AG04449 (cell line): ENCODE measurements at regions not wholly inside any gene's neighbourhood (a gene's known extent, or its start where the extent isn't known, plus 50 kb on each side); places are given as distances from the start of the nearest gene placed in this dataset.

Experiments used
- CTCF ChIA-PET: fragments of 350-600 bp; formaldehyde crosslinking; extraction: SDS; loops from one replicate; lab custom pipeline; 2021; ENCODE audit warnings: antibody characterized with exemption; lab: Yijun Ruan, JAX
- POLR2A ChIA-PET: fragments of 400-600, 350-600 bp; formaldehyde crosslinking; extraction: SDS; loops from one replicate; lab custom pipeline; 2020; ENCODE audit warnings: antibody characterized with exemption, inconsistent platforms; lab: Yijun Ruan, JAX
- DNase-seq: peaks from one replicate; pipeline ENCODE4 v3.0.0-alpha.2; 2010; ENCODE audit warnings: low read depth, low spot score
- H3K4me3 ChIP-seq: 2 replicates; pipeline ENCODE4 v1.5.1; 2011; ENCODE audit warnings: low read depth, mild to moderate bottlenecking, control low read depth, low read length
- TF ChIP-seq, protein P1 (sequence below): IDR thresholded peaks from one replicate; pipeline ENCODE4 v1.5.1; 2011; ENCODE audit warnings: mild to moderate bottlenecking, moderate library complexity, low read length, control low read depth, inconsistent platforms; ENCODE audit not compliant: insufficient read depth; ENCODE audit errors: missing control alignments

DNA sequence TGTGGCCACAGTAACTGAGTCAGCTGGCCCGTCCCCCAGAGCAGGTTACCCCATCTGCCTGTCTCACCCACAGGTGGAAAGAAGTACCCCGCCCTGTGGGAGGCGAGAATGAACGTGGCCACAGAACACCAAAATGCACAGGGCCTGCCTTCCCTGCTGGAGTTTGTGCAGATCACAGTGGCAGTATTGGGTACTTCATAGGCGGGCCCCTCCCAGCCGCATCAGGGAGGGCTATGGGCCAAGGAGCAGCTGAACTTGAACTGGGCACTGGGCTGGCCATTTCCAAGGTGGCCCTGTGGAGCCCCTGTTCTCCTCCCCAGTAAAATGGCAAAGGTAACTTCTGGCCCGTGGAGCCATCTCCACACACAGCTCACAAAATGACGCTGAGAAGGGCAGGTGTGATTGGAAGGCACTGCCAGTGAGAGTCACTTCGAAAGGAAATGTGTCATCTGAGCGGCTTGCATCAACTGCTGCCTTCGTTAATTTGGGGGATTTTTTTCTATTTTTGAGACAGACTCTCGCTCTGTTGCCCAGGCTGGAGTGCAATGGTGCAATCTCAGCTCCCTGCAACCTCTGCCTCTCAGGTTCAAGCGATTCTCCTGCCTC is 162.9 kb downstream of the ENGASE start:
- TF ChIP-seq, protein P1, sequence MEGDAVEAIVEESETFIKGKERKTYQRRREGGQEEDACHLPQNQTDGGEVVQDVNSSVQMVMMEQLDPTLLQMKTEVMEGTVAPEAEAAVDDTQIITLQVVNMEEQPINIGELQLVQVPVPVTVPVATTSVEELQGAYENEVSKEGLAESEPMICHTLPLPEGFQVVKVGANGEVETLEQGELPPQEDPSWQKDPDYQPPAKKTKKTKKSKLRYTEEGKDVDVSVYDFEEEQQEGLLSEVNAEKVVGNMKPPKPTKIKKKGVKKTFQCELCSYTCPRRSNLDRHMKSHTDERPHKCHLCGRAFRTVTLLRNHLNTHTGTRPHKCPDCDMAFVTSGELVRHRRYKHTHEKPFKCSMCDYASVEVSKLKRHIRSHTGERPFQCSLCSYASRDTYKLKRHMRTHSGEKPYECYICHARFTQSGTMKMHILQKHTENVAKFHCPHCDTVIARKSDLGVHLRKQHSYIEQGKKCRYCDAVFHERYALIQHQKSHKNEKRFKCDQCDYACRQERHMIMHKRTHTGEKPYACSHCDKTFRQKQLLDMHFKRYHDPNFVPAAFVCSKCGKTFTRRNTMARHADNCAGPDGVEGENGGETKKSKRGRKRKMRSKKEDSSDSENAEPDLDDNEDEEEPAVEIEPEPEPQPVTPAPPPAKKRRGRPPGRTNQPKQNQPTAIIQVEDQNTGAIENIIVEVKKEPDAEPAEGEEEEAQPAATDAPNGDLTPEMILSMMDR, result no peak
- no peak for DNase-seq
- ChIA-PET POLR2A (no interaction called here), CTCF (no interaction called here)
- no peak overlapping the region for H3K4me3 ChIP-seq

DNA sequence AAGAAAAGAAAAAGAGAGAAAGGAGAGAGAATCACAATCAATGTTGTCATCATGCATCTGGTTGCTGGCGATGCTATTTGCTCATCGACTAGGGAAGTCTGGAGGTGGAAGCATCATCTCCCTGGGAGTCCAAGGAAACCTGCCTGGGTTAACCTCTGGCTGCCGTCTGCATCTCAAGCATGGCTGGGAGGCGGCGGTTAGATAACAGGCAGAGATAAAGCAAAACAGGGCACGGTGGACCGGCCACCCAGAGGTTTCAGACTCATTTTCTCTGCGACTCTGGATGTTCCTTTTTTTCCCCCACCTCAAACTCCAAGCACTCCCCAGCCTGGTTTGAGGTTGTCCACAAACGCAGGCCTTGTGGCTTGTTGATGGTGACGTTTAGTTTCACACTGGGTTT is 161.2 kb downstream of the ENGASE start:
- ChIA-PET POLR2A (no interaction called here), CTCF (no interaction called here)
- no peak overlapping the region for H3K4me3 ChIP-seq
- DNase-seq, result no peak
- TF ChIP-seq, protein P1, result no peak

DNA sequence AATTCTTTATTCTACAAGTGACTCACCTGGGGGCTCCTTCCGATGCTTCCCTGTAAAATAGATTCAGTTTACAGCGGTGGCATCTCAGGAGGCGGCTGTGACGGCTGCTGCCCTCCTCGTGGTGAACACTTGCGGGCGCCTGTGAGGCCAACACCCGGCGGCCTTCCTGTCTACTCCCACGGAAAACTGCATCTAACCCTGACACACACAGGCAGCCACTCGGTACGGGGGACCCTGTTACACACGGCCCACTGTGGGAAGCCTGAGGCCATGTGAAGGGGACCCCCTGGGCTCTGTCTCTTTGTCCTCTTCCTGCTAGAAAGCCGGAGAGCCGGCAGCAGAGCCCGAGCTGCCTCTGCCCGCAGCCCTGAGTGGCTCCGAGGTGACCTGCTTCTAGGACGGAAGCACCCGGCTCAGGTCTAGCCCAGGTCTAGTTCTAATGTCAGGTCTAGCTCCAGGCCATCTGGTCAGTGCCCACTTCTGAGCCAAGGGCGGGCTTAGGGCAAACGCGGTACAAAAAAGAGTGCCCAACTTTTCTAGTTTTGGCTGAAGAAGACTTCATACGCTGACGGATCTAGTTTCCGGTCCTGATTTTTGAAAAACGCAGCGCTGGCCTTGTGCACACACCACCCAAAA is 159.4 kb downstream of the ENGASE start:
- CTCF ChIA-PET, result no interaction called here
- TF ChIP-seq, protein P1, result no peak
- POLR2A ChIA-PET, result no interaction called here
- H3K4me3 ChIP-seq, result no peak overlapping the region
- DNase-seq, result no peak

DNA sequence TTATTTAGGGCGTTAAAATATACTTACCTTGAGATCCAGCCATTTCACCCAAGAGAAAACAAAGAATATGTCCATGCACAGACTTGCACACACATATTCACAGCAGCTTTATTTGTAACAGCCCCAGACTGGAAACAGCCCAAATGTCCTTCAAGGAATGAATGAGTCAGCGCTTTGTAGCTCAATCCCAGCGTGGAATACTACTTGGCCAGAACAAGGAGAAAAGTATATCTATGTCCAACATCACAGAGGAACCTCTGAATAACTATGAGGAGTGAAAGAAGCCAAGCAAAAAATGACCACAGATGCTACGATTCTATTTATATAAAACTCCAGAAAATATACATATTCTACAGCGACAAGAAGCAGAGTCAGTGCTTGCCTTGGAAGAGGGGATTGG is 158.3 kb downstream of the ENGASE start:
- CTCF ChIA-PET, result no interaction called here
- DNase-seq, result no peak
- TF ChIP-seq, protein P1, result no peak
- POLR2A ChIA-PET, result no interaction called here
- H3K4me3 ChIP-seq, result no peak overlapping the region

DNA sequence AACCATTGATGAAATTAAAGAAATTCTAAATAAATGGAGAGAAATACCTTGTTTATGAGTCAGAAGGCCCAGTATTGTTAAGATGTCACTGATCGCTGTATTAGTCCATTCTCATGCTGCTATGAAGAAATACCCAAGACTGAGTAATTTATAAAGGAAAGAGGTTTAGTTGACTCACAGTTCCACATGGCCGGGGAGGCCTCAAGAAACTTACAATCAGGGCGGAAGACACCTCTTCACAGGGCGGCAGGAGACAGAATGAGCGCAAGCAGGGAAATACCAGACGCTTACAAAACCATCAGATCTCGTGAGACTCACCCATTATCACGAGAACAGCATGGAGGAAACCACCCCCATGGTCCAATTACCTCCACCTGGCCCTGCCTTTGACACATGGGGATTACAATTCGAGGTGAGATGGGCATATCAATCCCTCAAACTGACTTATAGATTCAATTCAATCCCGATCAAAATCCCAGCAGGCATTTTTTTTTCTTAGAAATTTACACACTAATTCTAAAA is 157.2 kb downstream of the ENGASE start:
- DNase-seq, result no peak
- CTCF ChIA-PET, result no interaction called here
- TF ChIP-seq, protein P1, result no peak
- POLR2A ChIA-PET, result no interaction called here
- no peak overlapping the region for H3K4me3 ChIP-seq

DNA sequence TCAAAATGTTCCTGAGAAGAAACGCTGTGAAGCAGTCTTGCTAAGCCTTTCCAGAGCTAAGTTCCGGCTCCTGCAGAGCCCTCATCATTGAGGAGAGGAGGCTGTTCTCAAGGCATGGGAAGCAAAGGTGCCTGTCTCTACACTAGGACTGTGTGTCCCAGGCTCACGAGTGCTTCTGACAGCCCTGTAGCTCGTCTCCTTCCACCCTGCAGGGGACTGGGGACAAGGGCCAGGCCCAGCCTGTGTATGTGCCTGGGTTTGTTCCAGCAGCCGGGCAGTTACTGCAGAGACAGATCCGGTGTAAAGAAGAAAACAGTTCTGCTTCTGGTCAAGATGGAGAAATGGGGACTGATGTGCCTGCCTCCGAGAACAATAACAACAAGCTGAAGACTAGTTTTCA is 156.0 kb downstream of the ENGASE start:
- H3K4me3 ChIP-seq, result no peak overlapping the region
- CTCF ChIA-PET, result no interaction called here
- POLR2A ChIA-PET, result no interaction called here
- no peak for DNase-seq
- TF ChIP-seq, protein P1, result no peak
